ENCODE measurements at regions not wholly inside any gene's neighbourhood (a gene's known extent, or its start where the extent isn't known, plus 50 kb on each side); places are given as distances from the start of the nearest gene placed in this dataset.
"Not testable (repeated sequence)": the region's sequence is repeated elsewhere in the genome, so short reads cannot be mapped to it uniquely, and the experiment has no call there.

DNA sequence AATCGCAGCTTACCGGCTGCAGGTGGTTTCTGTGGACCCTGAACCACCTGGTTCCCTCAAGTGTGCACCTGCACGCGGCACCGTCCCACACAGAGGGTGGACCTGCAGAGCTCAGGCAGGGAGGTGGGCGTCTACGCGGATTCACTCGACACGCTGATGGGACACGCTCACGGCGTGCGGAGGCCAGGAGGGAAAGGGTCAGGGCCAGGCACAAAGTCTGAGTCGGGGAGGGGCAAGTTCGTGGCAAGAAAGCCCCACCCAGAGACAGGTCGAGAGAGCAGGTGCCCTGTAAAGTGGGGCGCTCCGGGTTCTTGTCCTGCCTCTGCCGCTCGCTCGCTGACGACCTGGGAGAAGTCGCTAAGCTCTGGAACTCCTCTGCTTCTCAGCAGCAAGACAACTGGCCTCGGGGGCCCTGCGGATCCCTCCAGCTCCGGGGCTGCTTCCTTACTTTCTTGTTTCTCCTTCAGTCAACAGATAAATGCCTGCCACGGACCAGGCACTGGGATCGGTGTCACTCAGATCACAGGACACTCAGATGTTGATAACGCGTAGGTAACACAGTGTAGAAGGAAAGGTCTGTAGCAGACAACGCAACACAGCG, 72.4 kb upstream of the NUP50 start:
- Histone ChIP-seq H3K4me1 (ENCODE audit: insufficient read depth, low read length, poor library complexity, severe bottlenecking) (no peaks in the 10 kb centered on the region), H3K27me3 (replicated peaks; ENCODE audit: insufficient read depth, low read depth, low read length, poor library complexity) (peaks cover 3% of the 10 kb centered on the region), H3K9me3 (ENCODE audit: low read depth, low read length, poor library complexity, severe bottlenecking) (no peaks in the 10 kb centered on the region), H3K27ac (ENCODE audit: low read depth, low read length, poor library complexity, severe bottlenecking) (no peak overlapping the region), H3K36me3 (ENCODE audit: insufficient read depth, low read length, poor library complexity, severe bottlenecking) (no peaks in the 10 kb centered on the region), H3K4me3 (ENCODE audit: low read depth, low read length, poor library complexity, severe bottlenecking) (no peak overlapping the region)
- DNase-seq (ENCODE audit: low spot score) = no peak
- ChIA-PET CTCF (no interaction called here), POLR2A (ENCODE audit: low non-redundant PET) (no interaction called here)
- TF ChIP-seq EZH2 (IDR thresholded peaks at IDR 0.05; ENCODE audit: borderline replicate concordance, low read depth, low read length, poor library complexity, severe bottlenecking) = no peak
- TF ChIP-seq, protein P1, sequence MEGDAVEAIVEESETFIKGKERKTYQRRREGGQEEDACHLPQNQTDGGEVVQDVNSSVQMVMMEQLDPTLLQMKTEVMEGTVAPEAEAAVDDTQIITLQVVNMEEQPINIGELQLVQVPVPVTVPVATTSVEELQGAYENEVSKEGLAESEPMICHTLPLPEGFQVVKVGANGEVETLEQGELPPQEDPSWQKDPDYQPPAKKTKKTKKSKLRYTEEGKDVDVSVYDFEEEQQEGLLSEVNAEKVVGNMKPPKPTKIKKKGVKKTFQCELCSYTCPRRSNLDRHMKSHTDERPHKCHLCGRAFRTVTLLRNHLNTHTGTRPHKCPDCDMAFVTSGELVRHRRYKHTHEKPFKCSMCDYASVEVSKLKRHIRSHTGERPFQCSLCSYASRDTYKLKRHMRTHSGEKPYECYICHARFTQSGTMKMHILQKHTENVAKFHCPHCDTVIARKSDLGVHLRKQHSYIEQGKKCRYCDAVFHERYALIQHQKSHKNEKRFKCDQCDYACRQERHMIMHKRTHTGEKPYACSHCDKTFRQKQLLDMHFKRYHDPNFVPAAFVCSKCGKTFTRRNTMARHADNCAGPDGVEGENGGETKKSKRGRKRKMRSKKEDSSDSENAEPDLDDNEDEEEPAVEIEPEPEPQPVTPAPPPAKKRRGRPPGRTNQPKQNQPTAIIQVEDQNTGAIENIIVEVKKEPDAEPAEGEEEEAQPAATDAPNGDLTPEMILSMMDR (conservative IDR thresholded peaks at IDR 0.05; ENCODE audit: low read depth, low read length) = no peak
- BruUV-seq (replicated peaks) = no TSS peak
- intact Hi-C loops (cut with micrococcal nuclease; ENCODE audit: unreplicated experiment) = no loop called here

DNA sequence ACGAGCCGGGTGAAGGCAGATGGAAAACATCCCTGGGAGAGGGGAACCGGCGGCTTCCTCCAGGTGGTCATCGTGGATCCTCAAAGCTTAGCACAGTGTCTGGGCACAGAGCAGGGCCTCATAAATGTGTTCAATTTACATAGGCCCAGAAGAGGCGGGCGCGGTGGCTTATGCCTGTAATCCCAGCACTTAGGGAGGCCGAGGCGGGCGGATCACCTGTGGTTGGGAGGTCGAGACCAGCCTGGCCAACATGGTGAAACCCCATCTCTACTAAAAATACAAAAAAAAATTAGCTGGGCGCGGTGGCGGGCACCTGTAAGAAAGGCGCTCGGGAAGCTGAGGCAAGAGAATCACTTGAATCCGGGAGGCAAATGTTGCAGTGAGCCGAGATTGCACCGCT, 71.8 kb upstream of the NUP50 start:
- BruUV-seq (replicated peaks) = not testable (repeated sequence)

DNA sequence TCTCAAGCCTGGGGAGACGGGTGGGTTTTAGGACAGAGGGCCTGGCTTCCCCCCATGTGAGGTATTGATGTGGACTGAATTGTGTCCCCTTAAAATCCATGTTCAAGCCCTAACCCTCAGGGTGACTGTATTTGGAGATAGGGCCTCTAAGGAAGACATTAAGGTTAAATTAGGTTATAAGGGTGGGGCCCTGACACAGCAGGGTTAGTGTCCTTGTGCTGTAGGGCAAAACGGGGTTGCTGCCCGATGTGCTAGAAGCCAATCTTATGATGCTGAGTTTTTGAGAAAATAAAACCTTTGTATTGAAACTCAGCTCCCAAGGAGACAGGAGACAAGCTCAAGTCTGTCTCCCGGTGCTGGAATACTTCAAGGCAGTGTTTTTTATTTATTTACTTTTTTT, 71.1 kb upstream of the NUP50 start:
- no peaks in the 10 kb centered on the region for H3K4me1 ChIP-seq (ENCODE audit: insufficient read depth, low read length, poor library complexity, severe bottlenecking)
- no peak for DNase-seq (ENCODE audit: low spot score)
- TF ChIP-seq, protein P1 (conservative IDR thresholded peaks at IDR 0.05; ENCODE audit: low read depth, low read length) = no peak
- TF ChIP-seq EZH2 (IDR thresholded peaks at IDR 0.05; ENCODE audit: borderline replicate concordance, low read depth, low read length, poor library complexity, severe bottlenecking) = no peak
- H3K4me3 ChIP-seq (ENCODE audit: low read depth, low read length, poor library complexity, severe bottlenecking) = no peak overlapping the region
- CTCF ChIA-PET = no interaction called here
- H3K27me3 ChIP-seq (replicated peaks; ENCODE audit: insufficient read depth, low read depth, low read length, poor library complexity) = peaks cover 3% of the 10 kb centered on the region
- POLR2A ChIA-PET (ENCODE audit: low non-redundant PET) = no interaction called here
- intact Hi-C loops (cut with micrococcal nuclease; ENCODE audit: unreplicated experiment) = no loop called here
- no TSS peak for BruUV-seq (replicated peaks)
- no peaks in the 10 kb centered on the region for H3K36me3 ChIP-seq (ENCODE audit: insufficient read depth, low read length, poor library complexity, severe bottlenecking)
- no peaks in the 10 kb centered on the region for H3K9me3 ChIP-seq (ENCODE audit: low read depth, low read length, poor library complexity, severe bottlenecking)
- H3K27ac ChIP-seq (ENCODE audit: low read depth, low read length, poor library complexity, severe bottlenecking) = no peak overlapping the region

More for the DNA sequence above, 71.8 kb upstream of the NUP50 start:
- H3K4me3 ChIP-seq (ENCODE audit: low read depth, low read length, poor library complexity, severe bottlenecking); POLR2A ChIA-PET (ENCODE audit: low non-redundant PET); DNase-seq (ENCODE audit: low spot score); intact Hi-C loops (cut with micrococcal nuclease; ENCODE audit: unreplicated experiment); CTCF ChIA-PET; H3K4me1 ChIP-seq (ENCODE audit: insufficient read depth, low read length, poor library complexity, severe bottlenecking); H3K27ac ChIP-seq (ENCODE audit: low read depth, low read length, poor library complexity, severe bottlenecking); H3K9me3 ChIP-seq (ENCODE audit: low read depth, low read length, poor library complexity, severe bottlenecking); H3K27me3 ChIP-seq (replicated peaks; ENCODE audit: insufficient read depth, low read depth, low read length, poor library complexity); H3K36me3 ChIP-seq (ENCODE audit: insufficient read depth, low read length, poor library complexity, severe bottlenecking): not testable (repeated sequence)

DNA sequence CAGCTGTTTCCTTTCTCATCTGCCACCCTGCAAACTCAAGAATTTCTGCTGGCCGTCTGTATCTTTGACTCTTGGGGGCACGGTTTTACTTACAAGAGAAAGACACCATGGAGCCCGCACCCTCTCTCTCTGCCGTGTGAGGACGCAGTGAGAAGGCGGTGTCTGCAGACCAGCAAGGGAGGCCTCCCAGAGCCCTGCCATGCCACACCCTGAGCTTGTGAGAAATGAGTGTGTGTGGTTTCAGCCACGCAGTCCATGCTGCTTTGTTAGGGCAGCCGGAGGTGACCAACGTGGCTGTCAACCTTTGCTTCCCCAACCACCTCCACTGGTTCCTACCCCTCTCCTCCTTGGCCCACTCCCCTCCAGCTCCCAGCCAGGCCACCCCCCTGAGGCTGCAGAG, 70.1 kb upstream of the NUP50 start:
- peaks cover 3% of the 10 kb centered on the region for H3K27me3 ChIP-seq (replicated peaks; ENCODE audit: insufficient read depth, low read depth, low read length, poor library complexity)
- intact Hi-C loops (cut with micrococcal nuclease; ENCODE audit: unreplicated experiment) = no loop called here
- no peak overlapping the region for H3K4me3 ChIP-seq (ENCODE audit: low read depth, low read length, poor library complexity, severe bottlenecking)
- no peaks in the 10 kb centered on the region for H3K4me1 ChIP-seq (ENCODE audit: insufficient read depth, low read length, poor library complexity, severe bottlenecking)
- TF ChIP-seq EZH2 (IDR thresholded peaks at IDR 0.05; ENCODE audit: borderline replicate concordance, low read depth, low read length, poor library complexity, severe bottlenecking) = no peak
- TF ChIP-seq, protein P1 (conservative IDR thresholded peaks at IDR 0.05; ENCODE audit: low read depth, low read length) = no peak
- H3K27ac ChIP-seq (ENCODE audit: low read depth, low read length, poor library complexity, severe bottlenecking) = no peak overlapping the region
- DNase-seq (ENCODE audit: low spot score) = no peak
- H3K9me3 ChIP-seq (ENCODE audit: low read depth, low read length, poor library complexity, severe bottlenecking) = no peaks in the 10 kb centered on the region
- CTCF ChIA-PET = no interaction called here
- BruUV-seq (replicated peaks) = no TSS peak
- POLR2A ChIA-PET (ENCODE audit: low non-redundant PET) = no interaction called here
- H3K36me3 ChIP-seq (ENCODE audit: insufficient read depth, low read length, poor library complexity, severe bottlenecking) = no peaks in the 10 kb centered on the region

Measured in A673 (cell line).